NCI-H1694 (cell line): ENCODE measurements at regions not wholly inside any gene's neighbourhood (a gene's known extent, or its start where the extent isn't known, plus 50 kb on each side); places are given as distances from the start of the nearest gene placed in this dataset.

Experiments used
- DNase-seq: peaks from one replicate; lab custom pipeline; 2025; lab: John Stamatoyannopoulos, UW

- DNase-seq: no peak
These were observed 91.1 kb upstream of the WSCD2 start for GRCh38 chr12:108037960-108038359.

GRCh38 chr12:108039794-108040193, 89.3 kb upstream of the WSCD2 start:
- DNase-seq: no peak

GRCh38 chr12:108040947-108041346, 88.1 kb upstream of the WSCD2 start:
- no peak for DNase-seq

GRCh38 chr12:108043286-108043685, 85.8 kb upstream of the WSCD2 start:
- no peak for DNase-seq

GRCh38 chr12:108043750-108044533, 85.1 kb upstream of the WSCD2 start:
- DNase-seq: no peak

- DNase-seq: no peak
These were observed 83.0 kb upstream of the WSCD2 start for GRCh38 chr12:108046135-108046534.

GRCh38 chr12:108046650-108047049, 82.4 kb upstream of the WSCD2 start:
- no peak for DNase-seq

GRCh38 chr12:108047071-108047550, 82.0 kb upstream of the WSCD2 start:
- no peak for DNase-seq

GRCh38 chr12:108048686-108049085, 80.4 kb upstream of the WSCD2 start:
- DNase-seq: no peak

GRCh38 chr12:108050696-108051095, 78.4 kb upstream of the WSCD2 start:
- no peak for DNase-seq

GRCh38 chr12:108052260-108052659, 76.8 kb upstream of the WSCD2 start:
- DNase-seq: no peak

- DNase-seq: no peak
These were observed 75.6 kb upstream of the WSCD2 start for GRCh38 chr12:108053512-108053911.

GRCh38 chr12:108054496-108054895, 74.6 kb upstream of the WSCD2 start:
- no peak for DNase-seq

GRCh38 chr12:108055141-108055540, 73.9 kb upstream of the WSCD2 start:
- DNase-seq: peak; percentile 5

- no peak for DNase-seq
These were observed 69.0 kb upstream of the WSCD2 start for GRCh38 chr12:108060067-108060466.

GRCh38 chr12:108060903-108061302, 68.2 kb upstream of the WSCD2 start:
- DNase-seq: no peak

GRCh38 chr12:108063192-108063591, 65.9 kb upstream of the WSCD2 start:
- peak; percentile 4 for DNase-seq

- DNase-seq: no peak
These were observed 64.0 kb upstream of the WSCD2 start for GRCh38 chr12:108065069-108065468.

GRCh38 chr12:108066583-108067577, 62.2 kb upstream of the WSCD2 start:
- no peak for DNase-seq

GRCh38 chr12:108069651-108070165, 59.4 kb upstream of the WSCD2 start:
- no peak for DNase-seq

- no peak for DNase-seq
These were observed 53.5 kb upstream of the WSCD2 start for GRCh38 chr12:108075561-108075960.

- DNase-seq: no peak
These were observed 52.5 kb upstream of the WSCD2 start for GRCh38 chr12:108076556-108076955.

- no peak for DNase-seq
These were observed 50.7 kb upstream of the WSCD2 start for GRCh38 chr12:108078428-108078827.
